Stimulated activated naive CD8-positive, alpha-beta T cell treated with anti-CD3 and anti-CD28 coated beads, Interleukin-15, amount 100 ng/mL, for 72 hours (primary cell): ENCODE measurements at regions not wholly inside any gene's neighbourhood (a gene's known extent, or its start where the extent isn't known, plus 50 kb on each side); places are given as distances from the start of the nearest gene placed in this dataset.
A peak's percentile ranks its signal among the peaks of the same experiment; 100 is the strongest.

Experiments
- ATAC-seq: fragments of 150-1000 bp; cut with Tn5 transposase; 2 replicates; pipeline ENCODE4 v1.10.0; 2021; ENCODE audit warnings: mild to moderate bottlenecking, moderate library complexity
- DNase-seq, 2 donors: peaks; one replicate each; pipeline ENCODE4 v3.0.0; 2021 to 2022
- H3K27ac Mint-ChIP-seq, 2 donors: one replicate each; pipeline ENCODE4 v1.8.0; 2022; ENCODE audit warnings: mild to moderate bottlenecking in 2 of 2, mixed read lengths in 2 of 2, moderate library complexity in 2 of 2
- H3K27me3 Mint-ChIP-seq: one replicate; pipeline ENCODE4 v1.8.0; 2022; ENCODE audit warnings: mixed read lengths
- H3K4me1 Mint-ChIP-seq: one replicate; pipeline ENCODE4 v1.8.0; 2022; ENCODE audit warnings: mild to moderate bottlenecking, mixed read lengths
- H3K4me3 Mint-ChIP-seq, 2 donors: one replicate each; pipeline ENCODE4 v1.8.0; 2022; ENCODE audit warnings: mild to moderate bottlenecking in 2 of 2, mixed read lengths in 2 of 2, moderate library complexity in 1 of 2
- H3K9me3 Mint-ChIP-seq, 2 donors: one replicate each; pipeline ENCODE4 v1.8.0; 2022; ENCODE audit warnings: mixed read lengths in 2 of 2

GRCh38 chr11:27287205-27287604 is 75.8 kb downstream of the CCDC34 start:
- no peak overlapping the region for H3K27ac Mint-ChIP-seq
- H3K4me3 Mint-ChIP-seq = no peak overlapping the region
- H3K27me3 Mint-ChIP-seq = no peaks in the 10 kb centered on the region
- no peak for DNase-seq
- no peaks in the 10 kb centered on the region for H3K4me1 Mint-ChIP-seq
- peaks cover 20 to 21% of the 10 kb centered on the region in 2 donors for H3K9me3 Mint-ChIP-seq
- ATAC-seq = no peak

- no peak for ATAC-seq
- Mint-ChIP-seq H3K27ac (no peak overlapping the region), H3K27me3 (no peaks in the 10 kb centered on the region), H3K4me1 (no peaks in the 10 kb centered on the region), H3K9me3 (peaks cover 5 to 7% of the 10 kb centered on the region in 2 donors), H3K4me3 (no peak overlapping the region)
- no peak for DNase-seq
Observed at GRCh38 chr11:27285761-27286160, 77.3 kb downstream of the CCDC34 start.

GRCh38 chr11:27282806-27283205 is 80.2 kb downstream of the CCDC34 start:
- DNase-seq (no peak), ATAC-seq (no peak)
- no peak overlapping the region for H3K4me3 Mint-ChIP-seq
- H3K9me3 Mint-ChIP-seq = no peaks in the 10 kb centered on the region
- H3K27ac Mint-ChIP-seq = no peak overlapping the region
- H3K27me3 Mint-ChIP-seq = peaks cover 2% of the 10 kb centered on the region
- no peaks in the 10 kb centered on the region for H3K4me1 Mint-ChIP-seq

- H3K9me3 Mint-ChIP-seq = no peaks in the 10 kb centered on the region
- H3K27me3 Mint-ChIP-seq = peaks cover 8% of the 10 kb centered on the region
- no peak overlapping the region for H3K4me3 Mint-ChIP-seq
- H3K4me1 Mint-ChIP-seq = no peaks in the 10 kb centered on the region
- no peak overlapping the region for H3K27ac Mint-ChIP-seq
- ATAC-seq (peak; percentile 37), DNase-seq (no peak)
Observed at GRCh38 chr11:27281740-27282590, 81.0 kb downstream of the CCDC34 start.

GRCh38 chr11:27281276-27281675 is 81.7 kb downstream of the CCDC34 start:
- H3K9me3 Mint-ChIP-seq = no peaks in the 10 kb centered on the region
- H3K27ac Mint-ChIP-seq = no peak overlapping the region
- peaks cover 8% of the 10 kb centered on the region for H3K27me3 Mint-ChIP-seq
- H3K4me3 Mint-ChIP-seq = no peak overlapping the region
- no peaks in the 10 kb centered on the region for H3K4me1 Mint-ChIP-seq
- ATAC-seq (no peak), DNase-seq (no peak)

GRCh38 chr11:27280140-27280539 is 82.9 kb downstream of the CCDC34 start:
- DNase-seq (no peak), ATAC-seq (no peak)
- H3K27me3 Mint-ChIP-seq = peaks cover 8% of the 10 kb centered on the region
- H3K9me3 Mint-ChIP-seq = no peaks in the 10 kb centered on the region
- H3K27ac Mint-ChIP-seq = no peak overlapping the region
- H3K4me1 Mint-ChIP-seq = no peaks in the 10 kb centered on the region
- no peak overlapping the region for H3K4me3 Mint-ChIP-seq

GRCh38 chr11:27279460-27279859 is 83.6 kb downstream of the CCDC34 start:
- no peak for ATAC-seq
- no peak for DNase-seq
- H3K9me3 Mint-ChIP-seq = no peaks in the 10 kb centered on the region
- no peak overlapping the region for H3K4me3 Mint-ChIP-seq
- H3K4me1 Mint-ChIP-seq = no peaks in the 10 kb centered on the region
- H3K27me3 Mint-ChIP-seq = peaks cover 8% of the 10 kb centered on the region
- H3K27ac Mint-ChIP-seq = no peak overlapping the region

- ATAC-seq (no peak), DNase-seq (no peak)
- Mint-ChIP-seq H3K4me3 (no peak overlapping the region), H3K4me1 (no peaks in the 10 kb centered on the region), H3K27ac (no peak overlapping the region), H3K9me3 (no peaks in the 10 kb centered on the region), H3K27me3 (peaks cover 8% of the 10 kb centered on the region)
Observed at GRCh38 chr11:27277843-27278242, 85.2 kb downstream of the CCDC34 start.

GRCh38 chr11:27276141-27276540 is 86.9 kb downstream of the CCDC34 start:
- Mint-ChIP-seq H3K9me3 (peaks cover 0 to 16% of the 10 kb centered on the region in 2 donors), H3K4me3 (no peak overlapping the region), H3K4me1 (no peaks in the 10 kb centered on the region), H3K27me3 (peaks cover 8% of the 10 kb centered on the region), H3K27ac (no peak overlapping the region)
- ATAC-seq (no peak), DNase-seq (no peak)

GRCh38 chr11:27274854-27275395 is 88.1 kb downstream of the CCDC34 start:
- no peak for ATAC-seq
- Mint-ChIP-seq H3K4me1 (no peaks in the 10 kb centered on the region), H3K4me3 (no peak overlapping the region), H3K27ac (no peak overlapping the region), H3K9me3 (peaks cover 6 to 25% of the 10 kb centered on the region in 2 donors), H3K27me3 (peaks cover 8% of the 10 kb centered on the region)
- DNase-seq = no peak

- no peak overlapping the region for H3K27ac Mint-ChIP-seq
- H3K9me3 Mint-ChIP-seq = peaks cover 6 to 8% of the 10 kb centered on the region in 2 donors
- no peaks in the 10 kb centered on the region for H3K27me3 Mint-ChIP-seq
- no peak overlapping the region for H3K4me3 Mint-ChIP-seq
- H3K4me1 Mint-ChIP-seq = no peaks in the 10 kb centered on the region
- ATAC-seq (no peak), DNase-seq (no peak)
Observed at GRCh38 chr11:27266125-27266524, 96.9 kb downstream of the CCDC34 start.

GRCh38 chr11:27263986-27264385 is 99.0 kb downstream of the CCDC34 start:
- H3K4me3 Mint-ChIP-seq = no peak overlapping the region
- no peak overlapping the region for H3K27ac Mint-ChIP-seq
- H3K27me3 Mint-ChIP-seq = no peaks in the 10 kb centered on the region
- ATAC-seq = no peak
- H3K9me3 Mint-ChIP-seq = no peaks in the 10 kb centered on the region
- H3K4me1 Mint-ChIP-seq = no peaks in the 10 kb centered on the region
- no peak for DNase-seq

GRCh38 chr11:27263046-27263445 is 100.0 kb downstream of the CCDC34 start:
- Mint-ChIP-seq H3K4me3 (no peak overlapping the region), H3K27me3 (no peaks in the 10 kb centered on the region), H3K4me1 (no peaks in the 10 kb centered on the region), H3K27ac (no peak overlapping the region), H3K9me3 (no peaks in the 10 kb centered on the region)
- DNase-seq (no peak), ATAC-seq (no peak)

GRCh38 chr11:27255447-27255828 is 107.6 kb downstream of the CCDC34 start:
- Mint-ChIP-seq H3K4me3 (no peak overlapping the region), H3K4me1 (no peaks in the 10 kb centered on the region), H3K27ac (no peak overlapping the region), H3K9me3 (peaks cover 0 to 8% of the 10 kb centered on the region in 2 donors), H3K27me3 (peaks cover 33% of the 10 kb centered on the region)
- no peak for DNase-seq
- no peak for ATAC-seq

- DNase-seq (no peak), ATAC-seq (no peak)
- Mint-ChIP-seq H3K27ac (no peak overlapping the region), H3K27me3 (peaks cover 33% of the 10 kb centered on the region), H3K9me3 (peaks cover 0 to 8% of the 10 kb centered on the region in 2 donors), H3K4me1 (no peaks in the 10 kb centered on the region), H3K4me3 (no peak overlapping the region)
Observed at GRCh38 chr11:27254744-27255446, 108.1 kb downstream of the CCDC34 start.

- Mint-ChIP-seq H3K4me3 (no peak overlapping the region), H3K4me1 (no peaks in the 10 kb centered on the region), H3K9me3 (peaks cover 0 to 8% of the 10 kb centered on the region in 2 donors), H3K27ac (no peak overlapping the region), H3K27me3 (peaks cover 33% of the 10 kb centered on the region)
- ATAC-seq = no peak
- no peak for DNase-seq
Observed at GRCh38 chr11:27253224-27253623, 109.8 kb downstream of the CCDC34 start.
